ENCODE measurements at regions not wholly inside any gene's neighbourhood (a gene's known extent, or its start where the extent isn't known, plus 50 kb on each side); places are given as distances from the start of the nearest gene placed in this dataset.

DNA sequence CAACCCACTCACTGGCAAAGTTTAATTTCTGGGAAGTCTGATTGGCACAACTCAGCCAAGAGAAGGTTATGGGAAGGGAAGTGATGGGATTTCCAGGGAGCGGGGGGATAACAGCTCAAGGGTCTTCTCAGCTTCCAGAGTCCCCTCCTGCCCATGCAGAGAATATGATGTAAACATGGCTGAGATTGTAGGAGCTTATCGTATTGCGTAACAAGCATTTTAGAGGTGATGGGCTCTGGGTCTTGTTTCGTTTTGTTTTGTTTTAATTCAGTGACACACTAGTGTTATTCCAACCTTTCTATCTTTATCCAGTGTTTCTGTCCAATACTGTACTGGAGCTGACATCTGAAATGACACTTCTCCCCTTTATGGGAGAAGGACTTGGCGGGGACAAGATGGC lies 762.1 kb upstream of the TMEM132C start:
- TF ChIP-seq CTCF (IDR thresholded peaks at IDR 0.05; ENCODE audit: low read depth, low read length): no peak
- H3K27ac ChIP-seq: no peak overlapping the region

GRCh38 chr12:127507341-127507740 lies 759.6 kb upstream of the TMEM132C start:
- no peak overlapping the region for H3K27ac ChIP-seq
- no peaks in the 10 kb centered on the region for H3K9me3 ChIP-seq (ENCODE audit: severe bottlenecking)
- no peaks in the 10 kb centered on the region for H3K36me3 ChIP-seq
- no peak for TF ChIP-seq CTCF (IDR thresholded peaks at IDR 0.05; ENCODE audit: low read depth, low read length)
- DNase-seq: no peak
- no peak overlapping the region for H3K4me3 ChIP-seq (ENCODE audit: low read depth, low read length)
- no peaks in the 10 kb centered on the region for H3K27me3 ChIP-seq (ENCODE audit: insufficient read depth, low read depth, severe bottlenecking)

More for the DNA sequence above, 762.1 kb upstream of the TMEM132C start:
- no peaks in the 10 kb centered on the region for H3K27me3 ChIP-seq (ENCODE audit: insufficient read depth, low read depth, severe bottlenecking)
- H3K4me3 ChIP-seq (ENCODE audit: low read depth, low read length): no peak overlapping the region
- no peaks in the 10 kb centered on the region for H3K9me3 ChIP-seq (ENCODE audit: severe bottlenecking)
- H3K36me3 ChIP-seq: no peaks in the 10 kb centered on the region
- DNase-seq: no peak

DNA sequence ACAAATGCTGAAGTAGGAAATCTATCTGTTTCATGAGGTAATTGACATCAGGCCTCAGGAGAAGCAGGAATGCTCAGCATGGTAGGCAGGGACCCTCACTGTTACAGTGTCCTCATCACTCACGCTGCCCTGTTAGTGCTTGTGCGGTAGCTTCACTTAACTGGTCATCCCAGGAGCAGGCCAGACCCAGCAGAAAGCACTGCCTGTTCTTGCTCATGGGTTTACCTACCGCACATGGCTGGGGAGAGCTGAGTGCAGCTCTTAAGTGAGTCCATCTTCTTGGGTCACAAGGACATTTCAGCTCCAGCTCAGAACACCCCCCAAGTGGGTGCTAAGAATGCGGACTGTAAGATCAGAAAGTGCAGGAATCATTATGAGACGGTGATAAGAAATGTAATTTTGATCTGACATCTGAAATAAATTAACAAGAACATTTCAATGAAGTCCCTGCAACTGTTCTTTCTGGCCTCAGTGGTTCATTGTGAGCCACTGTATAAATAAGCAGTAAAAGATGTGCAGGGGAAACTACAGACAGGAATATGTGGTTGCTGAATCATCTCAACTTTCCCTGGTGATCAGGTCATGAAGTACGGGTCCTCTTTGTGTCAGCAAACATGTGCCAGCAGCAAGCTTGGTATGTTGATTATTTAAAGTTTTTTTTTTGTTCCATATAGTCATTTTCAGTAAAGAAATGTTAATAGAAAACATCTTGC lies 757.7 kb upstream of the TMEM132C start:
- Histone ChIP-seq H3K36me3 (no peaks in the 10 kb centered on the region), H3K9me3 (ENCODE audit: severe bottlenecking) (no peaks in the 10 kb centered on the region), H3K27ac (no peak overlapping the region), H3K4me3 (ENCODE audit: low read depth, low read length) (no peak overlapping the region), H3K27me3 (ENCODE audit: insufficient read depth, low read depth, severe bottlenecking) (no peaks in the 10 kb centered on the region)
- no peak for TF ChIP-seq CTCF (IDR thresholded peaks at IDR 0.05; ENCODE audit: low read depth, low read length)
- no peak for DNase-seq

DNA sequence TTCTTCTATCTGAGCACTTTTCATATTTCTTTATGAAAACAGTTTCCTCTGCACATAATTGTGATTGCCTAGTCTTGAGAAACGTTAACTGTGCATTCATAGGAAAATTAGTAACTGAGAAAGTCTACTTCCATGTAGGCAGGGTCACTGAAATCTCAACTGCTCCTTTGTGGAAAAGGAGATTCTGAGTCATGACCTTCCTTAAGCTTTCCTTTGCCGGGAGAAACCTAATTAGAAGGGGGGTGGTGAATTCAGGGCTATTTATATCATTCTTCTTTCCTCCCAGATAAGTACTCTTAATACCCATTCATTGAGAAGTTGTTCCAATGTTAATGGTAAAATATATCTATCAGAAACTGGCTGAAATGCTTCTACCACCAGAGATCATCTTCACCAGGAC lies 751.0 kb upstream of the TMEM132C start:
- Histone ChIP-seq H3K9me3 (ENCODE audit: severe bottlenecking) (no peaks in the 10 kb centered on the region), H3K27ac (no peak overlapping the region), H3K27me3 (ENCODE audit: insufficient read depth, low read depth, severe bottlenecking) (no peaks in the 10 kb centered on the region), H3K36me3 (no peaks in the 10 kb centered on the region), H3K4me3 (ENCODE audit: low read depth, low read length) (no peak overlapping the region)
- TF ChIP-seq CTCF (IDR thresholded peaks at IDR 0.05; ENCODE audit: low read depth, low read length): no peak
- no peak for DNase-seq

DNA sequence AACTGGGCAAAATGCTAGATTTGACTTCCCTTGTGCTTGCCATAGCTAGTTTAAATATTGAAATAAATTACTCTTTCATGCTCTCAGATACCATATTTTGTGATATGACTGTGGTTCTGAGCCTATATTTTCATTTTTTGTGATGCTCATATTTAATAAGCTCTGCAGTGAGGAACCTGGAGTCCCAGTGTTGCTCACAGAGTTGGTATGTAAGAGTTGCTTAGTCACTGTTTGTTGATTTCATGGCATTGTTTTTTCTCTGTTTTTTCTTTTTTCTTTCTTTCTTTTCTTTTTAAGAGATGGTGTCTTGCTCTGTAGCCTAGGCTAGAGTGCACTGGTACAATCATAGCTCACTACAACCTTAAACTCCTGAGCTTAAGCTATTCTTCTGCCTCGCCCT lies 750.5 kb upstream of the TMEM132C start:
- Histone ChIP-seq H3K4me3 (ENCODE audit: low read depth, low read length) (no peak overlapping the region), H3K9me3 (ENCODE audit: severe bottlenecking) (no peaks in the 10 kb centered on the region), H3K27ac (no peak overlapping the region), H3K27me3 (ENCODE audit: insufficient read depth, low read depth, severe bottlenecking) (no peaks in the 10 kb centered on the region), H3K36me3 (no peaks in the 10 kb centered on the region)
- DNase-seq: no peak
- TF ChIP-seq CTCF (IDR thresholded peaks at IDR 0.05; ENCODE audit: low read depth, low read length): no peak

DNA sequence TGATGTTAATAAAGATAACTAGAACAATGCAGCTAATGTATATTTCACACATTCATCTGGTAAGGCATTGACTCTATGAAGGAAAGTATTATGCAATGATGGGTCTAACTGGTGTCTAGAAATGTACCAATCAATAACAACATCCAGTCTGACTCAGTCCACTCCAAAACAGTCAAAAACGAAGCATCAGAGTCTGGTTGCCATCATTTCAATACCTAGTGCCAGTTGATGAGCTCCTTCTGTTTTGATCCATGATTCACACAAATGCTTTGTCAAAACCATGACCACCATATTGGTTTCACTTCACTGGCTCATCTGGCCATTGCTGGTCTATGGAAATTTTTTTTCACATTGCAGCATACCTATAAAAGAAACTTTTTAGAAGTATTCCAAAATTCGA lies 747.2 kb upstream of the TMEM132C start:
- Histone ChIP-seq H3K36me3 (no peaks in the 10 kb centered on the region), H3K4me3 (ENCODE audit: low read depth, low read length) (no peak overlapping the region), H3K9me3 (ENCODE audit: severe bottlenecking) (no peaks in the 10 kb centered on the region), H3K27me3 (ENCODE audit: insufficient read depth, low read depth, severe bottlenecking) (no peaks in the 10 kb centered on the region), H3K27ac (no peak overlapping the region)
- no peak for DNase-seq
- TF ChIP-seq CTCF (IDR thresholded peaks at IDR 0.05; ENCODE audit: low read depth, low read length): no peak
